GM19099 (cell line): ENCODE measurements at regions not wholly inside any gene's neighbourhood (a gene's known extent, or its start where the extent isn't known, plus 50 kb on each side); places are given as distances from the start of the nearest gene placed in this dataset.

Source experiments
- POLR2A ChIP-seq: IDR thresholded peaks from 3 replicates; pipeline ENCODE4 v1.6.1; 2011; ENCODE audit warnings: low read depth; ENCODE audit not compliant: insufficient read length; ENCODE audit errors: extremely low read depth

- no peak for TF ChIP-seq POLR2A
Measured at GRCh38 chr1:222224156-222224555, 323.7 kb downstream of the HHIPL2 start.

GRCh38 chr1:222223010-222223409, 324.9 kb downstream of the HHIPL2 start:
- TF ChIP-seq POLR2A: no peak

GRCh38 chr1:222216255-222216754, 331.6 kb downstream of the HHIPL2 start:
- no peak for TF ChIP-seq POLR2A

DNA sequence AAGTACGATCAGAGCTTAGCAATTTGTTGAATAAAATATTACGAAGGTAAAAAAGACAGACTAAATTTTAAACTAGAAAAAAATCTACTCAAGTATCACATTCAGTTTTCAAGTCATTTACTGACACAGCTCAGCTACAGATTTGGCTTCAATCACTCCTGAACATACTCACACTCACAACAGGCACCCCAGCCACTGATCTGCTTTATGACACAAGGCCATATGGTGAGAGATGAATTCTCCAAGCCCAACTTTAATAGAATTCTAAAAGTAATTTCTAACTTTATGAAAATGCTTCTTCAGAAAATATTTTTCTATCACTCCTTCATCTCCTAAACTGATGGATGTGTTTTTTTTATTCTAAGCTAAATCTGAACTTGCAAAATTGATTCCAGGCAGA, 337.1 kb downstream of the HHIPL2 start:
- TF ChIP-seq POLR2A: no peak

- TF ChIP-seq POLR2A: no peak
Measured at GRCh38 chr1:222204475-222204874, 343.4 kb downstream of the HHIPL2 start.

DNA sequence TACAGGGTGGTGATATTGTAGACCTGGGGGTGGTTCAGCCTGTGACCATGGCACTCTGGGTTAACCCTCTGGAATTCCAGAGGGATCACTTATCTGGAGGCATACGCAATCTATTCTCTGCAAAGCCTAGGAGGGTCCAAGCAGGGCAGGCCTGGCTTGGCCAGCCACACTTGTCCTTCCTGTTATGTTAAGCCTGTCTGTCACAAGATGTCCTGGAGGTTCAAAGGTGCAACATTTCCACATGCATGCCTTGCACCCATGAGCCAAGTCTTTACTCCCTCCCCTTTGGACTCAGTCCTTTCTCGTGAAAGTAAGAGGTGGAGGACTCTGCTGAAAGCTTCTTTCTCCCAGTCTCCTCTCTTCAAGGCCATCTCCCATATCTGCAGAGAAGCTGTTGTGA, 345.1 kb downstream of the HHIPL2 start:
- no peak for TF ChIP-seq POLR2A

DNA sequence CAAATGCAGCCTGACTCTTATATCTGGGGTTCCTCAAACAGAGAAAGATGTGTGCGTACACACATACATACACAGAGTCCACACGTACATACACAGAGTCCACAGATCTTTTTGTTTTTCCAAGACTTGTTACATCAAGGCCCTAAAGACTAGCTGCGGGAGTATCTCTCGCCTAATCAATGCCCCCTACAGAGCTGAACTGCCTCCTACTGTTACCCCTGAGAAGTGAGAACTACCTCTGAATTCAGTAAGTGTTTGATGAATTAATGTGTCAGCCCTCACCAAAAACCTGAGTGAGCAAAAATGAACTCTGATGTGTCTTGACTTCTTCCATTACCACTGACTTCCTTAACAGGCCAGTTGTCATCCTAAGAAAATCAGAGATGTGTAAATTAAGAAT, 351.2 kb downstream of the HHIPL2 start:
- TF ChIP-seq POLR2A: no peak

DNA sequence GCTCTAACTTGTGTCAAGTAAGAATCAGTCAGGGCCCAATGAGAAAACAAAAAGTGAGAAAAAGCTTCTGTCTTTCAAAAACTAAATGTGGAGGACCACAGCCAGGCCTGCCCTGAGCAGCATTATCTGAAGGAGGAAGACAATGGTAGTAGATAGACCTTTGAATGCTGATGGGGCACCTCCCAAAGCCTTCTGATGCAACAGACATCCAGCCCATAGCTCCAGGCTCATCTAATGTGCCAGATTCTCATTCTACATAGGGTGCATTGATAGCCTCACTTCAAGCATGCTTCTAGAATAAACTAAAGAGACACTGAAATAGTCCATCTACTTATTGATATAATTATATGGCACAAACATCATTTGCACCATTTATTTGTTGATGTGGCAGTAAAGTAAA, 351.6 kb downstream of the HHIPL2 start:
- no peak for TF ChIP-seq POLR2A

DNA sequence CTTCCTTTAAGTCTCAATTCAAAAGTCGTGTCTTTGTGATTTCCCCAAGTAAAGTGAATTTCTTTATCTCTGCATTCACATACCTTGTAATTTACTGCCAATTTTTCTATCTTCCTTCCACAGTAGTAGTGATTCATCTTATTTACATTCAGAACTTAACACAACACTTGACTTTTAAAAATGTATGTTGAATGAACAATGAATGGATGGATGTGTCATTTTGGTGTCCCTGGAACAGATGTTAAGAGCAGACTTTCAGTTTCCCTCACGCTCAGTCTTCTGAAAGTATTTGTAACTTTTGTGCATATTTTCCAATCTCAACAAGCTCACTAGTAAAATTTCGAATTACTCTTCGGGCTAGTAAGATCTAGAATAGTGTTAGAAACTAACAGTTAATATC, 352.0 kb downstream of the HHIPL2 start:
- no peak for TF ChIP-seq POLR2A

DNA sequence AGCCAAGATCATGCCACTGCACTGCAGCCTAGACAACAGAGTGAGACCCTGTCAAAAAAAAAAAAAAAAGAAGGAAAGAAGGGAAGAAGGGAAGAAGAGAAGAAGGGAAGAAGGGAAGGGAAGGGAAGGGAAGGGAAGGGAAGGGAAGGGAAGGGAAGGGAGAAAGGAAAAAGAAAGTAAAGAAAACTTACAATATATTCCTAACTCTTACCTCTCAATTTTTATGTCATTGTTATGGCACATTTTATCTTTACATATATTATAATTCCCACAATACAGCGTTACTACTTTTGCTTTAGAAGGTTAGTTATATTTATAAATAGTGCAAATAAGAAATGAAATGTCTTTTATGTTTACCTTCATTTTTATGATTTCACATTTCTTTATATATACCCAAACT, 358.7 kb downstream of the HHIPL2 start:
- no peak for TF ChIP-seq POLR2A

DNA sequence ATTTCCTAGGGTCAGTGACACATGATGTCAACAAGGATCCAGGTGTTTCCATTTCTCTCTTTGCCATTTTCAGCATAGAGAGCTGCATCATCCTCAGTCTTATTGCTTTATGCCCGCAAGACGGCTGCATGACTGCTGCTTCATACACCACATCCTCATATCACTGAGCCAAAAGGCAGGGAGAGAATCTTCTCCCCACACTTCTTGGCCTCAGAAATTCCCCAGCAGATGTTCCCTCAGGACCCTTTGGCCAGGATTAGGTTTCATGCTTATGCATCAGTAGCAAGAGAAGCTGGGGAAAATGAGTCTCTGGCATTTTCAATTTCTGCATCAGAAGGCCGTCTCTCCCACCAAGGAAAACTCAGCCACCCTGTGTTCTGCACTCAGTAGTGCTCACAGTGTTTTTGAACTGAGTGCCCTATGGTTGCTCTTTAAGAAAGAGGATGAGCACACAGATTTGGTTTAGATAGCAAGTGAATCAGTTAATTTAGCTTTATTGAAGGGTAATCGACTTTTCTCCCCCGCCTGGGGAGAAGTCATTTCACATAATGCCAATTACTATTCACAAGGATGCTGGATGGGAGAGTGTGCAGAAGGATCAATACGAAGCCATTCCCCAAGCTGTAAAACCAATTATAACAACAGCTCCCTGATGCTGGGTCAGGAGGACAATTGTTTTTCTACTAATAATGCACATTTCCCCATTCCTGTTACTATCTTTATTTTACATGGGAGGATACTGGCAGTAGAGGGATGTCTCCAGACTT, 360.2 kb downstream of the HHIPL2 start:
- no peak for TF ChIP-seq POLR2A

GRCh38 chr1:222182641-222183040, 365.3 kb downstream of the HHIPL2 start:
- no peak for TF ChIP-seq POLR2A

DNA sequence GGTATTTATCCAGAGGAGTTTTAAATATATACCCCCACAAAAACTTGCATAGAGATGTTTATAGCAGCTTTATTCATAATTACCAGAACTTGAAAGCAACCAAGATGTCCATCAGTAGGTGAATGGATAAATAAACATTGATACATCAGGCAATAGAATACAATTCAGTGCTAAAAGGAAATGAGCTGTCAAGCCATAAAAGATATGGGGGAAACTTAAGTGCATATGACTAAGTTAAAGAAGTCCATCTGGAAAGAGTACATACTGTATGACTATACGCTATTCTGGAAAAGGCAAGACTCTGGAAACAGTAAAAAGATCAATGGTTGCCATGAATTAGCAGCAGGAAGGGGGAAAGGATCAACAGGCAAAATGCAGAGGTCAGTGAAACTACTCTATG, 366.7 kb downstream of the HHIPL2 start:
- no peak for TF ChIP-seq POLR2A

DNA sequence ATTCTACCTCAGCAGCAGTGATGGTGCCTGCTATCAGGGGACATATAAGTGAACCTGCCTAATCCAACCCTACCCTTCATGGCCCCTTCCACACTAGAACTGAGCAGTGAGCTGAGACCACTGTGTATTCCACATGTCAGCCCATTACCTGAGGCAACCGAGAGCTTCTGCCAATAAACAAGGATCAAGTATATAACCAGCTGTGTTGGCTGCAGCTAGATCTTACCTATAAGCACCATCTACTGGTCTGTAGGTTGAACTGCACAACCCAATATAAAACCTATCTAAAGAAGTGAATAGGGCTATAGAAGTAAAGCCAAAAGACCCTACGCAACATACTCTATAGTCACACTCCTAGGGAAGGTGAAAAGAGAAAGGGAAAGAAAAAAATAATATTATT, 376.9 kb downstream of the HHIPL2 start:
- no peak for TF ChIP-seq POLR2A

- TF ChIP-seq POLR2A: no peak
Measured at GRCh38 chr1:222168621-222169020, 379.3 kb downstream of the HHIPL2 start.

- no peak for TF ChIP-seq POLR2A
Measured at GRCh38 chr1:222167896-222168295, 380.0 kb downstream of the HHIPL2 start.

- TF ChIP-seq POLR2A: no peak
Measured at GRCh38 chr1:222167111-222167510, 380.8 kb downstream of the HHIPL2 start.
